Ishikawa (cell line): ENCODE measurements at regions not wholly inside any gene's neighbourhood (a gene's known extent, or its start where the extent isn't known, plus 50 kb on each side); places are given as distances from the start of the nearest gene placed in this dataset.

Experiments used
- CEBPB ChIP-seq: IDR thresholded peaks from 2 replicates; pipeline ENCODE4 v1.6.1; 2012
- CREB1 ChIP-seq: IDR thresholded peaks from 2 replicates; pipeline ENCODE4 v1.6.1; 2012; ENCODE audit warnings: low read depth
- EGR1 ChIP-seq: IDR thresholded peaks from 2 replicates; pipeline ENCODE4 v1.6.1; 2012
- EP300 ChIP-seq: IDR thresholded peaks from 2 replicates; pipeline ENCODE4 v1.6.1; 2012; ENCODE audit warnings: borderline replicate concordance
- FOXM1 ChIP-seq: IDR thresholded peaks from 2 replicates; pipeline ENCODE4 v1.6.1; 2012; ENCODE audit warnings: low read depth, borderline replicate concordance
- MAX ChIP-seq: IDR thresholded peaks from 2 replicates; pipeline ENCODE4 v1.6.1; 2012
- NFIC ChIP-seq: IDR thresholded peaks from 2 replicates; pipeline ENCODE4 v1.6.1; 2012
- RAD21 ChIP-seq: IDR thresholded peaks from 2 replicates; pipeline ENCODE4 v1.6.1; 2012; ENCODE audit warnings: low read depth
- REST ChIP-seq: IDR thresholded peaks from 2 replicates; pipeline ENCODE4 v1.6.1; 2012; ENCODE audit warnings: low read depth, mild to moderate bottlenecking
- TAF1 ChIP-seq: IDR thresholded peaks from 2 replicates; pipeline ENCODE4 v1.6.1; 2012; ENCODE audit warnings: low read depth, mild to moderate bottlenecking
- TCF12 ChIP-seq: IDR thresholded peaks from 2 replicates; pipeline ENCODE4 v1.6.1; 2012; ENCODE audit warnings: low read depth
- TEAD4 ChIP-seq: IDR thresholded peaks from 2 replicates; pipeline ENCODE4 v1.6.1; 2012
- USF1 ChIP-seq: IDR thresholded peaks from 2 replicates; pipeline ENCODE4 v1.6.1; 2012
- YY1 ChIP-seq: IDR thresholded peaks from 2 replicates; pipeline ENCODE4 v1.6.1; 2012; ENCODE audit warnings: low read depth
- ZBTB7A ChIP-seq: IDR thresholded peaks from 2 replicates; pipeline ENCODE4 v1.6.1; 2012; ENCODE audit warnings: low read depth

GRCh38 chr13:73696713-73697112, 437.5 kb downstream of the KLF12 start:
- no peak for TF ChIP-seq MAX
- TF ChIP-seq TEAD4, result no peak
- no peak for TF ChIP-seq TCF12
- TF ChIP-seq REST, result no peak
- no peak for TF ChIP-seq NFIC
- TF ChIP-seq RAD21, result no peak
- TF ChIP-seq FOXM1, result no peak
- no peak for TF ChIP-seq CEBPB

GRCh38 chr13:73696271-73696670, 437.9 kb downstream of the KLF12 start:
- no peak for TF ChIP-seq YY1
- TF ChIP-seq EP300, result no peak
- no peak for TF ChIP-seq TEAD4
- no peak for TF ChIP-seq TAF1
- no peak for TF ChIP-seq REST
- no peak for TF ChIP-seq EGR1
- TF ChIP-seq RAD21, result no peak
- TF ChIP-seq ZBTB7A, result no peak
- TF ChIP-seq TCF12, result no peak
- TF ChIP-seq FOXM1, result no peak

- no peak for TF ChIP-seq CREB1
- TF ChIP-seq FOXM1, result no peak
- no peak for TF ChIP-seq REST
- TF ChIP-seq MAX, result no peak
- TF ChIP-seq EP300, result no peak
- TF ChIP-seq USF1, result no peak
- TF ChIP-seq TAF1, result no peak
- TF ChIP-seq EGR1, result no peak
- no peak for TF ChIP-seq NFIC
- no peak for TF ChIP-seq RAD21
- TF ChIP-seq CEBPB, result no peak
- no peak for TF ChIP-seq ZBTB7A
- TF ChIP-seq TCF12, result no peak
- no peak for TF ChIP-seq TEAD4
These were observed 438.9 kb downstream of the KLF12 start for GRCh38 chr13:73695325-73695724.

GRCh38 chr13:73693215-73693614, 441.0 kb downstream of the KLF12 start:
- no peak for TF ChIP-seq TAF1
- no peak for TF ChIP-seq NFIC
- no peak for TF ChIP-seq USF1
- no peak for TF ChIP-seq FOXM1
- TF ChIP-seq TEAD4, result no peak
- no peak for TF ChIP-seq MAX
- TF ChIP-seq EP300, result no peak
- no peak for TF ChIP-seq RAD21

- no peak for TF ChIP-seq TCF12
- TF ChIP-seq USF1, result no peak
- TF ChIP-seq FOXM1, result no peak
- TF ChIP-seq CREB1, result no peak
- no peak for TF ChIP-seq TEAD4
- no peak for TF ChIP-seq TAF1
- no peak for TF ChIP-seq REST
- TF ChIP-seq CEBPB, result no peak
- no peak for TF ChIP-seq MAX
These were observed 442.3 kb downstream of the KLF12 start for GRCh38 chr13:73691891-73692290.
